ENCODE measurements at regions not wholly inside any gene's neighbourhood (a gene's known extent, or its start where the extent isn't known, plus 50 kb on each side); places are given as distances from the start of the nearest gene placed in this dataset.

- TF ChIP-seq CTCF (IDR thresholded peaks at IDR 0.05) (no peak), POLR2A (IDR thresholded peaks at IDR 0.05) (no peak), EP300 (IDR thresholded peaks at IDR 0.05) (no peak)
Measured at GRCh38 chr22:34070531-34070930, 150.3 kb upstream of the LARGE1 start.

Data from ovary (tissue), 3 donors.